OCI-LY3 (cell line): ENCODE measurements at regions not wholly inside any gene's neighbourhood (a gene's known extent, or its start where the extent isn't known, plus 50 kb on each side); places are given as distances from the start of the nearest gene placed in this dataset.

Experiments
- EZH2phosphoT487 ChIP-seq: fragments of 200-600 bp; shearing (Covaris generic); IDR thresholded peaks from 2 replicates; pipeline ENCODE4 v1.6.1; 2018; ENCODE audit warnings: antibody characterized with exemption, mixed run types, low read depth
- TF ChIP-seq, protein P1 (sequence below): fragments of 200-600, 300-600 bp; sonication (generic); IDR thresholded peaks from 2 replicates; pipeline ENCODE4 v1.5.1; 2014; ENCODE audit warnings: antibody characterized with exemption, low read length, low read depth

DNA sequence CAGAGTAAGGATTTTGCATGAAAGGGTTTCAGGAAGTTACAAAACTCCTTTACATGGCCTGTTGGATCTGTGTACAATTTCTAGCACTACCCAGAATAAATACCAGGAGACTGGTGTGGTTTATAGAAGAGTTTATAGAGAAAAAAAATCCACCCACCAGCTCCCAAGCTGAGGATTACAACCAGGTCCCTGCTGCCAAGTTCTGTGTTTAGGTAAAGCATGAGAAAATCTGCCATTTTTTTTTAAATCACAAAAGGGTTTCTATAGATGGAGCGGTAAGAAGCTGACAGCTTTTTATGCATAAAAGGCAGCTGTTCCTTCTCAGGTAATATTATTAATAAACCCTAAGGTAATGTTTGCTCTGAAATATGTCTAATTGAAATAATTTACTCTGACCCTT is 545.4 kb upstream of the ZEB2 start:
- TF ChIP-seq, protein P1, sequence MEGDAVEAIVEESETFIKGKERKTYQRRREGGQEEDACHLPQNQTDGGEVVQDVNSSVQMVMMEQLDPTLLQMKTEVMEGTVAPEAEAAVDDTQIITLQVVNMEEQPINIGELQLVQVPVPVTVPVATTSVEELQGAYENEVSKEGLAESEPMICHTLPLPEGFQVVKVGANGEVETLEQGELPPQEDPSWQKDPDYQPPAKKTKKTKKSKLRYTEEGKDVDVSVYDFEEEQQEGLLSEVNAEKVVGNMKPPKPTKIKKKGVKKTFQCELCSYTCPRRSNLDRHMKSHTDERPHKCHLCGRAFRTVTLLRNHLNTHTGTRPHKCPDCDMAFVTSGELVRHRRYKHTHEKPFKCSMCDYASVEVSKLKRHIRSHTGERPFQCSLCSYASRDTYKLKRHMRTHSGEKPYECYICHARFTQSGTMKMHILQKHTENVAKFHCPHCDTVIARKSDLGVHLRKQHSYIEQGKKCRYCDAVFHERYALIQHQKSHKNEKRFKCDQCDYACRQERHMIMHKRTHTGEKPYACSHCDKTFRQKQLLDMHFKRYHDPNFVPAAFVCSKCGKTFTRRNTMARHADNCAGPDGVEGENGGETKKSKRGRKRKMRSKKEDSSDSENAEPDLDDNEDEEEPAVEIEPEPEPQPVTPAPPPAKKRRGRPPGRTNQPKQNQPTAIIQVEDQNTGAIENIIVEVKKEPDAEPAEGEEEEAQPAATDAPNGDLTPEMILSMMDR = no peak
- no peak for TF ChIP-seq EZH2phosphoT487
